ENCODE measurements at regions not wholly inside any gene's neighbourhood (a gene's known extent, or its start where the extent isn't known, plus 50 kb on each side); places are given as distances from the start of the nearest gene placed in this dataset.

- DNase-seq (ENCODE audit: low read depth in 2 of 2): no peak
These were observed 266.3 kb downstream of the PSAT1 start for GRCh38 chr9:78563269-78563668.

GRCh38 chr9:78565481-78565880, 268.6 kb downstream of the PSAT1 start:
- DNase-seq (ENCODE audit: low read depth in 2 of 2): no peak

- no peak for DNase-seq (ENCODE audit: low read depth in 2 of 2)
These were observed 269.6 kb downstream of the PSAT1 start for GRCh38 chr9:78566521-78566920.

GRCh38 chr9:78566948-78567675, 270.2 kb downstream of the PSAT1 start:
- no peak for DNase-seq (ENCODE audit: low read depth in 2 of 2)

- DNase-seq (ENCODE audit: low read depth in 2 of 2): no peak
These were observed 270.8 kb downstream of the PSAT1 start for GRCh38 chr9:78567693-78568092.

GRCh38 chr9:78568774-78569173, 271.8 kb downstream of the PSAT1 start:
- no peak for DNase-seq (ENCODE audit: low read depth in 2 of 2)

- no peak for DNase-seq (ENCODE audit: low read depth in 2 of 2)
These were observed 275.3 kb downstream of the PSAT1 start for GRCh38 chr9:78572266-78572665.

- no peak for DNase-seq (ENCODE audit: low read depth in 2 of 2)
These were observed 276.3 kb downstream of the PSAT1 start for GRCh38 chr9:78573205-78573604.

GRCh38 chr9:78573669-78574068, 276.7 kb downstream of the PSAT1 start:
- DNase-seq (ENCODE audit: low read depth in 2 of 2): no peak

- DNase-seq (ENCODE audit: low read depth in 2 of 2): no peak
These were observed 277.6 kb downstream of the PSAT1 start for GRCh38 chr9:78574354-78575045.

- no peak for DNase-seq (ENCODE audit: low read depth in 2 of 2)
These were observed 278.2 kb downstream of the PSAT1 start for GRCh38 chr9:78575081-78575480.

- DNase-seq (ENCODE audit: low read depth in 2 of 2): no peak
These were observed 278.8 kb downstream of the PSAT1 start for GRCh38 chr9:78575771-78576170.

GRCh38 chr9:78577156-78577906, 280.4 kb downstream of the PSAT1 start:
- DNase-seq (ENCODE audit: low read depth in 2 of 2): no peak

GRCh38 chr9:78578072-78578471, 281.1 kb downstream of the PSAT1 start:
- no peak for DNase-seq (ENCODE audit: low read depth in 2 of 2)

GRCh38 chr9:78582821-78583220, 285.9 kb downstream of the PSAT1 start:
- no peak for DNase-seq (ENCODE audit: low read depth in 2 of 2)

- no peak for DNase-seq (ENCODE audit: low read depth in 2 of 2)
These were observed 287.7 kb downstream of the PSAT1 start for GRCh38 chr9:78584589-78584988.

- DNase-seq (ENCODE audit: low read depth in 2 of 2): no peak
These were observed 289.0 kb downstream of the PSAT1 start for GRCh38 chr9:78585909-78586308.

GRCh38 chr9:78590068-78590467, 293.1 kb downstream of the PSAT1 start:
- no peak for DNase-seq (ENCODE audit: low read depth in 2 of 2)

GRCh38 chr9:78592811-78593210, 295.9 kb downstream of the PSAT1 start:
- DNase-seq (ENCODE audit: low read depth in 2 of 2): no peak

GRCh38 chr9:78595200-78595945, 298.4 kb downstream of the PSAT1 start:
- no peak for DNase-seq (ENCODE audit: low read depth in 2 of 2)

- no peak for DNase-seq (ENCODE audit: low read depth in 2 of 2)
These were observed 299.4 kb downstream of the PSAT1 start for GRCh38 chr9:78596346-78596745.

- no peak for DNase-seq (ENCODE audit: low read depth in 2 of 2)
These were observed 301.2 kb downstream of the PSAT1 start for GRCh38 chr9:78598120-78598519.
